GM19023 (cell line): ENCODE measurements at regions not wholly inside any gene's neighbourhood (a gene's known extent, or its start where the extent isn't known, plus 50 kb on each side); places are given as distances from the start of the nearest gene placed in this dataset.
"Not testable (repeated sequence)": the region's sequence is repeated elsewhere in the genome, so short reads cannot be mapped to it uniquely, and the experiment has no call there.

Source experiments
- ATAC-seq: cut with Tn5 transposase; IDR thresholded peaks from one replicate; pipeline ENCODE4 v1.9.1; 2021; ENCODE audit warnings: mild to moderate bottlenecking, moderate library complexity; ENCODE audit not compliant: unreplicated experiment

DNA sequence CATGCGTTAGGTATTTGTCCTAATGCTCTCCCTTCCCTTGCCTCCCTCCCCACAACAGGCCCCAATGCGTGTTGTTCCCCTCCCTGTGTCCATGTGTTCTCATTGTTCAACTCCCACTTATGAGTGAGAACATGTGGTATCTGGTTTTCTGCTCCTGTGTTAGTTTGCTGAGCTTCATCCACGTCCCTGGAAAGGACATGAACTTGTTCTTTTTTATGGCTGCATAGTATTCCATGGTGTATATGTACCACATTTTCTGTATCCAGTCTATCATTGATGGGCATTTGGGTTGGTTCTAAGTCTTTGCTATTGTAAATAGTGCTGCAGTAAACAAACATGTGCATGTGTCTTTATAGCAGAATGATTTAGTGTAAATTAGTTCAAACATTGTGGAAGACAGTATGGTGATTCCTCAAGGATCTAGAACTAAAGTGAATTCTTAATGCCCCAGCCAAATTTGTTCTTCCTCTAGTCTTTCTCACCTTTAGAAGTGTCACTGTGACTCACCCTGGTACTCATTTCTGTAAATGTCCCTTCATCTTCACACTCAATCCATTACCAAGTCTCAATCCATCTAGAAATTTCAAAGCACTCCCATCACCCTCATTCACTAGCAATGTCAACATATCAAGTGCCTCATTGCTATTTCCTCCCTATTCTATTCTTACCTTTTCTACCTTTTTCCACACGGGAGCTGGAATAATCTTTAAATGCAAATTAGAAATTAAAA, 123.9 kb downstream of the MREG start:
- not testable (repeated sequence) for ATAC-seq

DNA sequence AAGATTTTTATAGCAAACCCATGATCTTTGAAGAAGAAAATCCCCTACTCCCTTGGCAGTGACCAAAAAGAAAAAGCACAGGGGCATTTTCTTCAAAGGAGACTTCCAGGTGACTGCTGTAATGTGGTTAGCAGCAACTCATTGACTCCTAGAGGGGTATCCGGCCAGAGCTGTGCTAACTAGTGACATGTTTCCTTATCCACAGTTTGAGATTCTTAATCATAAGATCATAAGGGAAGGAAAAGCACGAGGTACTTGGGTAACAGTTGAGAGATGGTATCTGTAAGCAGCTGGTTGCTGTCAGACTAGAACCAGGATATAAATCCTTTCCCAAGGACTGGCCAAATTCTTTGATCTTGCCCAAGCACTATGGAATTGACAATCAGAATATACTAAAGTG, 124.7 kb downstream of the MREG start:
- ATAC-seq: no peak

DNA sequence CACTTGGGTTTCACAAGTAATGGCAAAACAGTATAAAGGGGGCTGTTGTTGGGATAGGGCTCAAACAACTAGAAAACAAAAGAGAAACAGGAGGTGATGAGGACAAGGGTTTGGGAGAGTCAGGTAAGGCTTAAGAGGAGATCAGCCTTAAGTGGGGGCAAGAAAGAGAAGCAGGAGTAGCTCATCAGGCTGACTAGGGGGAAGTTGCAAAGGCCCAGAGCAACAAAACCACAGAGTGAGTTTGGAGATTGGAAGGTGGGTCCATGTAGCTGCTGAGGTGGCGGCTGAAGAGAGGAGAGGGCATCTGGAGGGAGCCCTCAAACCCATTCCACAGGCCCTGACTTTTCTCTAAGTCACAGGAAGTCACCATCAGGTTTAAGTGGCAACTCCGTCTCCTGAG, 126.0 kb downstream of the MREG start:
- no peak for ATAC-seq

DNA sequence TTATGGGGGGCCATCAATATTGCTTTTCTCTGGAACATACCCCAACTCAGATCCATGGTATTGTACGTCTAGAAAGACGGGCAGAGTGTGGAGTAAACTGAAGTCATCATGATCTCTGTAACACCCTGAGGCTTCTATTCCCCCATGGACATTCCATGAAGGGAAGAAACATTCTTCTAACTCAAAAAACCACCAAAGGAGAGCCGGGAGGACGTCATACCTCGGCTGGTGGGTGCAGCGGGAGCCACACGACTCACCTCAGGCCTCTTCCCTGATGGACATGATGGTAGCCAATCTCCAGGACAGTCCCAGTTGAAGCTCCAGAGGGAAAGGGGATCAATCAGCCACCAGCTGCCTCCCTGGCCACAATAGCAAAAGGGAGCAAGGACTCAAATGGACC, 127.3 kb downstream of the MREG start:
- no peak for ATAC-seq

DNA sequence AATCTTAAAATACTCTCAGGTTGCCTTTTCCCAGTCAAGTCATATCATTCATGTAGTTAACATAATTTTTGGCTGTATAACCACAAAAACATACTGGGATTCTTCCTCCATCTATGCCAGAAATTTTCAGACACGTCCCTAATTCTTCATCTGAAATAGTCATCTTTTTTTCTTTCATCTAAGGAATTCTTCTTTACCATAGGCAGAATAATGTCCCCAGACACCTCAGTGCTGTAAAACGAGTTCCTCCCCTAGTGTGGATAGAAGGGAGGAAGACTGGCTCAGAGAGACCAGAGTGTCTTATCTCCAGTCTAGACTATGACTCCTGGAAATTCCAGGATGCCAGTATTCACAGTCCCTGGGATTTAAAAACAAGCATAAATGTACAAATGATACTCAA, 127.8 kb downstream of the MREG start:
- no peak for ATAC-seq

DNA sequence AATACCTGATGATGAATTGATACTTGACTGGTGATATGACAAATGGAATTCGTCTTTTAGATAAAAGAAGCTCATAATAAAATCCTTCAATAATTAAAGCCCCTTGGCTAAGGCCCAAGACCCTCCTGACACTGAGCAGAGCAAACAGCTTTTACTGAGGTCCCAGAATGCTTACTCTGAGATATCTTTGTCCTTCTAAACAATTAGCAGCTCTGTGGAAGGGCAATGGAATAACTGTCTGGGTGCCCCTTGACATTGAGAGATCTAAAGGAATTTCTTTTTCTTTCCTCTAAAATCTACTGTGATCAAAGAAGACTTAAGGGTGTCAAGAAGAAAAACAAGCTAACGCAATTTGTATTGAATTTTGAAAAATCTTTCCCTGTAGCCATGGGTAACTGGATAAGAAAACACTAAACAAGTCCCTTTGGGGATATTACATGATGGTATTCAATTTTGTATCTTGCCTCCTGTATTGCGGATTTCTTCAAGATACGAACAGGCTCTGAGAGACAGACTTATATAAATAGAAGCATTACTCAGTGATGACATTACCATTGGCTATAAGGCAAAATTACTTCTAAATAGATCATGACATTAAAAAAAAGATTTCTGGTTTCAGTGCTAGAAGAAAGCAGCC, 128.8 kb downstream of the MREG start:
- no peak for ATAC-seq

DNA sequence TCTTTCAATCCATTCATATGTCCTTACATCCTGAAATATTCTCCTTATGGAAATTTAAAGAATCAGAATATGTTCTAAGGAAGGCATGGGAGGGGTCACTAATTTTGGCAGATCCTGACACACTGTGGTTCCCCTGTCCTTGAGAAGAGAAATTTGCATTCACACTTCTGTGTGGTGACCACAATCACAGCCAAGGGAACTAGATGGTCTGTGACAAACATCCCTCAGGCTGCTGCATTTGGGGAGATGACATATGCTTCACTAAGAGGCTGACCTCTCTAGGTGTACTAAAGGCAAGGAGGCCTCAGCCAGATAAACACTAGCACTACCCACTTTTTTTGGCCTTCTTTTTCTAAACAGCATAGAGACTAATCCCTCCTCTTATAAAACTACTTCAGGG, 129.6 kb downstream of the MREG start:
- no peak for ATAC-seq

DNA sequence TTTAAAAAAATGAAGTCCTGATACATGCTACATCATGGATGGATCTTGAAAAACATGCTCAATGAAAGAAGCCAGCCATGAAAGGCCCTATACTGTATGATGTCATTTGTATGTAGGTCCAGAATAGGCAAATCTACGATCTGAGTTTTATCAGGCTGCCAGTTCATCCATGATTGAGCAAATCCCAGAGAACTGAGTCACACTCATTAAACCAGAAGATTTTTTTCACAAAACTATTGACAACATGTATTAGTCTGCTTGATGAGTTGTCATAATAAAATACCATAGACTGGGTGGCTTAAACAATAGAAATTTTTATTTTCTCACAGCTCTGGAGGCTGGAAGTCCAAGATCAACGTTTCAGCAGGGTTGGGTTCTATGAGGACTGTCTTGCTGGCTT, 130.7 kb downstream of the MREG start:
- ATAC-seq: no peak

DNA sequence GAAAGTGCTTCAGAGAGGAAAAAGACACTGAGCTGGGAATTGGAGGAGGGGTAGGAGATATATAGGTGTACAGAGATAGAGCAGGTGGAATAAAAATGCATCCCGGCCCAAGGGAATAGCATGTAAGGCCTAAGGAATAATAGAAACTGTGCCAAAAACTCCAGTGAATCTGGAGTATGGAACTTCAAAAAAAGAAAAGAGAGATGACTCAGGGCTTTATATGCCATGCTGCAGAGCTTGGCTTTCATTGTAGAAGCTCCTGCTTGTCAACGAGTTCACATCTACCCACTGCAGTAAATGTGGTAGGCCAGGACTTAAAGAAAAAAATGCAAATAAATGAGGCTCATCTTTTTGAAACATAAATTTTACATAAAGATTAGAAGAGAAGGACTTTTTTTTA, 131.8 kb downstream of the MREG start:
- ATAC-seq: no peak

DNA sequence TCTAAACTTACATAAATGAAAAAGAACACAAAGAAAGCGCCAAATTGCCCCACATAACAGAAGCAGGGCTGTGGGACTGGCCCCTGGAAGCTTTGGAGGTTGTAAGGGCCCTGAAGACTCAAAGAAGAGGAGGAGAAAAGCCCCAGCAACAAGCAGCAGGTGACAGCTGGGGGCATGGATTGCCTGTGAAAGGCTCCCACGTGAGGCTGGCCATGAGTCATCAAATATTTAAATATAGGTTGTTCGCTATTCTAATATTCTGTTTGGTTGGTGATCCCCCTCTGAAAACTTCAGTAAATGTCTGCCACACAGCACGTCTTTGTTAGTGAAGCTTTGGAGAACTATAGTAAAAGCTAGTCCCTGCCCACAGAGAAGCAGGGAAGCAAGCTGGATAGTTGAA, 132.4 kb downstream of the MREG start:
- peak; percentile 87 for ATAC-seq

DNA sequence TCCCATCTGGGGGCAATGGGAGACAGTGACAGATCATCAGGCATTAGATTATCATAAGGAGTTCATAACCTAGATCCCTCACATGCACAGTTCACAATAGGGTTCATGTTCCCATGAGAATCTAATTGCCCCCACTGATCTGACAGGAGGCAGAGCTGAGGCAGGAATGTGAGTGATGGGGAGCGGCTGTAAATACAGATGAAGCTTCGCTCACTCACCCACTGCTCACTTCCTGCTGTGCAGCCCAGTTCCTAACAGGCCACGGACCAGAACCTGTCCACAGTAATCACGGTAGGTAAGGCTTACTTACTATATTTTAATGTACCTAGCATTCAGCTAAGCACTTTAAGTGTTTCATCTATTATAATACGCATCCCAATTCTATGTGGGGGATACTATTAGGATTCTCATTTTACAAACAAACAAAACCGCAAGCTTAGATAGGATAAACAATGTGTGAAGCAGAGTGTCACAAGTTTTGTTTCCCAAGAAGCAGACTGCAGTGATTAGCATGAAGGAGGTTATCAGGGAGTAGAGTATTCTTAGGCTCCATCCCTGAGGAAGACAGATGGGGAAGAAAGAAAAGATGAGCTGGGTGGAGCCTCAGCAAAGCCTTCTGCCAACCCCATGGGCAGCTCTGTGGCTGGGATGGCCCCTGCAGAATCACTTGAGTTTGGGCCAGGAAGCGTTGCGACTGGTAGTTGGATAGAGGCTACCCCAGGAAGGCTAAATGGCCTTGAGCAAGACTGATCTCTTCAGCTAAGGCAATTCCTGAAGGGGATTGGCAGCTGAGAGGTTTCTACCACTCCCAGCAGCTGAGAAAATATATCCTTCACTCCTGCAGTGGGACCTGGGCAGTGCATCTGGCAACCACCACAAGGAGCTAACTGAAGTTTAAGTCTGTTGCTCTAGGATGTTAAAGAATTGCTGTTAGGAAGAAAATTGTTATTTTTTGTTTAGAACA, 133.1 kb downstream of the MREG start:
- no peak for ATAC-seq

DNA sequence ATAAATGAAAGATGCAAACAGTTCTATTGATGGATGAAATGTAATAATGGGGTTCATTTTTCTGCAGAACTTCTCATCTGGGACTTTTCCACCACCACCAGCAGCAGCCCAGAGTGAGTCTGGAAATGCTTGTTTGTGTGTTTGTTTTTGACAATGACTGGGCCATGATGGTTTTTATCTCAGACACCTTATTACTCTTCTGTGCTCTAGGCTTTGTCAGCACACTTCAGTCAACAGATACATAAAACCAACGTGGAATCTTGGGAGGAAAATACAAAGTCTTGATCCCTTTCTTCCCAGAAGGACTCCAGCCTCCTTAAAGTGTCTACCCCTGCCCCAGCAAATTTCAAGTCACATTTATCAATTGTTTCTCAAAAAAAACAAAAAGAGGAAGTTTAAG, 134.0 kb downstream of the MREG start:
- ATAC-seq: no peak

DNA sequence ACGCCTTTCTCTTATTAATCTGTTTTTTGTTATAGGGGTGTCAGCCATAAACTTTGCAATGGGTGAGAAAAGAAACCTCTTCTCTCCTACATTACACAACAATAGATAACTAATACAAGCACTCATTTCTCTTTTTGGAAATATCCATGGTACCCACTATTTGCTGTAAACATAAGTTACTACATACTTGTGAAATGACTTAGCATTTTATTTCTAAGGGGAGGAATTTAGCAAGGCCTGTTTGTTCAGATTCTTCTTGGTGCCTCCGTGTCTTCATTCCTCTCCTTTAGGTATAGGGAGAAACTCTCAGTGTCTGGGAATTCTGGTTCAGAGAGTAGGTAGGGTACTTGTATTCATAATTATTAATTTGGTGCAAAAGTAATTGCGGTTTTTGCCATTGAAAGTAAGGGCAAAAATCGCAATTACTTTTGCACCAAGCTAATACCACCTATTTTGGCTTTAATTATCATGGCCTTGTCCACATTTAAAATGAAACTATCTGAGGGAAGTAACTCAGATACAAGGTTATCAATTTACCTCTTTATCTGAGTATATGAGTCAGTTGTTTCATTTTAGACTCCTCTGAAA, 134.8 kb downstream of the MREG start:
- no peak for ATAC-seq

DNA sequence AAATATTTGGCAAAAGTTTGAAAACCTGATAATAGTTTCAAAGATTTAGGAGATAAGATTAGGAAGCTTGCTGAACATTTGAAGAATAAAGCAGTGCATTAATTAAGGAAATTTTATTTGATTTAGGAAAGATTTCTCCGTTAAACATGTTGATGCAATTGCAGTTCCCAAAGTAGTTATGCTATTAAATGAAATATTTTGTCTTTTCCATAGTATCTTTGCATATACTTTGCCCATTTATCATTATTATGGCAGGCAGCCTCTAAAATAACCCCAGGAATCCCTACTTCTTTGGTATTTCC, 136.5 kb downstream of the MREG start:
- no peak for ATAC-seq

DNA sequence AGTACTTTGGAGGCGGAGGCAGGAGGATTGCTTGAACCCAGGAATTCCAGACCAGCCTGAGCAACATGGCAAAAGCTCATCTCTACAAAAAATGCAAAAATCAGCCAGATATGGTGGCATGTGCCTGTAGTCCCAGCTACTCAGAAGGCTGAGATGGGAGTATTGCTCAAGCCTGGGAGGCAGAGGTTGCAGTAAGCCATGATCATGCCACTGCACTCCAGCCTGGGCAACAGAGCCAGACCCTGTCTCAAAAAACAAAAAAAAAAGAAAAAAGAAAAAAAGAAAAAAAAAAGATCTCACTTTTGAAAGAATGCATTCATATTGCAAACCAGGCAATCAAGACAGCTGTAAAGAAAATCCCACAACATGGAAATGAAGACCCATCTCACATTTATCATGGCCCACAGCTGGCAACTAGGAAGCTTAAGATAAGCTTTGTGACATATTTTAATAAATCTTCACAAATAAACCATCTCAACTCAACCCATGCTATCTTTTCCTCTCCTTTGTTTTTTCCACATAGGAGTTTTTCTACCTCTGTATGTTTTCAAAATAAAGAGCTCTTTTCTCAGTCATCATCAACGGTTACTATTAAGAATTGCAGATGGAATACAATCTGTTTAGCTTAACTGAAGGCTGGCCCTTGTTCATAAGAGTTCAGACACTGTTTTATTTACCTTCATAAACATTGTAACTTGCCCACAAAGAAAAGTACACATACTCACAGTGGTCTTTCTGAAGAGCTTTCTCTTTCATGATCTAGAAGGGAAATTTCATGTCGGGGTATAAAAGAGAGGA, 137.0 kb downstream of the MREG start:
- ATAC-seq: no peak

DNA sequence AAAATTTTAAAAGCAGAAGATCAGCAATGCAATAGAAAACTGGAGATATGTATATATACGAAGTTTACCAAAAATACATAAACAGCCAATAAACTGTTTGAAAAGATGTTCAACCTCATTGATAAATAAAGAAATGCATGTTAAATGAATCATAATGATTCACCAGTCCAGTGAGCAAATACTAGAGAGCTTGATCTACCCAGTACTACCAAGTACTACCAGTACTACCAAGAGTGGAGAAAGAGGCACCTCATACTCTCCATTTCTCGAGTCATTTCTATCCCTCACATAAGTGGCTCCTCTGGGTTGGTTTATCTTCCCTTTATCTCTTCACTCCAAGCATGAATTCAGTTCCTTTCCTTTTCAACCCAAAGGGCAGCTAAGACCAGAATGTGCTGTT, 138.9 kb downstream of the MREG start:
- ATAC-seq: no peak

DNA sequence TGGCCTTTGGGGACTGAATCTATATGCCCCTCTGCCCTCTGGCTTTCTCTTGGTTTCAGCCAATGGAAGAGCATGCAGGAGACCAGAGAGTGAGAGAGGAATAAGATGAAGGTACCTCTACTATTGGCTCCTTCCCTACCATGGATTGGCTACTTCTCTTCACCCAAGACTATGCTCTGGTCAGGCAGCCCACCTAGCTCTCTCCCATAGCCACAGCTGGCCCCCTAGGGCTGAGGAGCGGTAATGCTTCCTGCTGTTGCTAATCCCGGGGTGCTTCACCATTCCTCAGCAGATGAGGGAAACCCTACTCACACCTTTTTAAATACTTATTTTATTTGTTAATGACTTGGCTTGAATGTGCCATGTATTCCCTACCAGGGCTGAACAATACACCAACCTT, 142.4 kb downstream of the MREG start:
- no peak for ATAC-seq

DNA sequence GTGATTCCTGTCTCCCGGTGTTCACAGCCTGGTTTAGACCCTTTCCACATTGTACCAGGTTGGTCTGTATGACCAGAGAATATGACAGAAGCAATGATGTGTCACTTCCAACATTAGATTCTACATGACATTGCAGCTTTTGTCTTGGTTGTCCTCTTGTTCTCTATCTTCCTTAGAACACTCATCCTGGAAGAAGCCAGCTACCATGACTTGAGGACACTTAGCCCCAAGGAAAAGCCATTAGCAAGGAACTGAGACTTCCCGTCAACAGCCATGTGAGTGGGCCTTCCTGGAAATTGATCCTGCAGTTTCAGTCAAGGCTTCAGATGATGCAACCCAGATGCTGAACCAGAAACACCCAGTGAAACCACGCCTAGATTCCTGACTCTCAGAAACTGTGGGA, 143.3 kb downstream of the MREG start:
- ATAC-seq: no peak

DNA sequence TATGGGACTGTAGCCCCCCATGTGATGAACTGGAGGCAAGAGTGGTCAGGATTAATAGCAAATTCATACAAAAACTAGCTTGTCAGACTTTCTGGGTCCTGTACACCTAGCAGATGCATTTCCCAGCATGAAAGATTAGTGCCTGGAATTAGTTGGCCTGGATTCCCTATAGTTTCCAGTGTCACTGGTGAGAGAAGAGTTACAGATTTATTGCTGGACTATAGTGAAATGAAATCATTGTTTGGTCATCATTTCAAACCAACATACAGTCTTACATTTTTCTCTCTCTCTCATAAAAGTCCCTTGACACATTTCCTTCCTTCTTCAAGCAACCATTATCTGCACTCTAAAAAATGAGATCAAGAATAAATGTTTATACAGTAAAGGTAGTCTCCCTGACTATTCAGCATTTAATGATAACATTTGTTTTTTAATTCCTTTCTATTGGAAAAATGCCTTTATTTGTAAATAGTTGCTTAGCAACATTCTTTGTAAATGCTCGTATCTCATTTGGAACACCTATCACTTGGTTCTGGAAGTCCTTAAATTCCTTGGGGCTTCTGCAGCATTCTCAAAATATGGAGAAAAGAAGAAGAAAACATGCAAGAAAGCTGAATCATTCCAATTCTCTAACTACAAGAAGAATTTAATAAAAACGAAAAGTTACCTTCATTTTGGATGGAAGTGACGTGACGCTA, 144.4 kb downstream of the MREG start:
- ATAC-seq: no peak

DNA sequence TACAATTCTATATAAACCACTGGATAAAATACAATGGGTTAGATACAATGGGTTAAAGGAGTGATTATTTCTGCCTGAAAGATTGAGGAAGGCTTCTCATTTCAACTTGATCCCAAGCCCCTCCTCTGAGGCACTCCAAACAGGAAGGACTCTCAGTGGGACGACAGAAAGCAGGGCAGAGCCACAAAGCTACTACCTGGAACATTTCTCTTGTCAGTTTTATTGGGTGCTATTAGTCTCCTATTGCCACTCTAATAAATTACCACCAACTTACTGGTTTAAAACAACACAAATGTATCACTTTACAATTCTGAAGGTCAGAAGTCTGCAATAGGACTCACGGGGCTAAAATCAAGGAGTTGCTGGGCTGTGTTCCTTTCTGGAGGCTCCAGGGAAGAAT, 146.7 kb downstream of the MREG start:
- ATAC-seq: no peak
